Gastroesophageal sphincter (tissue), 4 donors: ENCODE measurements at regions not wholly inside any gene's neighbourhood (a gene's known extent, or its start where the extent isn't known, plus 50 kb on each side); places are given as distances from the start of the nearest gene placed in this dataset.

ENCODE experiments used
- ATAC-seq: fragments of 150-250 bp; one replicate; pipeline ENCODE4 v1.9.1; 2016; ENCODE audit warnings: mild to moderate bottlenecking, moderate library complexity
- H3K27ac ChIP-seq, 4 donors: fragments of 200-600 bp; sonication (generic) in 3 of 4; 1 replicate in 3 of 4; 2 replicates in 1 of 4; pipeline ENCODE4 v1.5.1; 2016 to 2019
- H3K27me3 ChIP-seq: fragments of 200-600 bp; sonication (generic); one replicate; pipeline ENCODE4 v1.5.1; 2019
- H3K36me3 ChIP-seq, 2 donors: fragments of 200-600 bp; sonication (generic); one replicate each; pipeline ENCODE4 v1.5.1; 2019; ENCODE audit warnings: control low read depth in 1 of 2
- H3K4me1 ChIP-seq, 3 donors: fragments of 200-600 bp; sonication (generic); 1 replicate in 2 of 3; 2 replicates in 1 of 3; pipeline ENCODE4 v1.5.1; 2016 to 2019; ENCODE audit warnings: control low read depth in 2 of 3
- H3K4me3 ChIP-seq, 2 donors: fragments of 200-600 bp; sonication (generic); one replicate each; pipeline ENCODE4 v1.5.1; 2019; ENCODE audit warnings: mild to moderate bottlenecking in 1 of 2, moderate library complexity in 1 of 2
- H3K9me3 ChIP-seq, 3 donors: fragments of 200-600 bp; sonication (generic); one replicate each; pipeline ENCODE4 v1.5.1; 2017 to 2019; ENCODE audit warnings: control low read depth in 2 of 3
- CTCF ChIP-seq, 4 experiments: fragments of 200-600 bp in 2 of 4; fragments of 450-650 bp in 2 of 4; sonication (generic) in 1 of 4; IDR thresholded peaks; one replicate each; pipeline ENCODE4 v1.5.1; 2017 to 2019; ENCODE audit warnings: antibody characterized with exemption in 4 of 4, mild to moderate bottlenecking in 2 of 4, moderate library complexity in 2 of 4
- EP300 ChIP-seq: sonication (generic); formaldehyde crosslinking; IDR thresholded peaks from one replicate; pipeline ENCODE4 v1.6.1; 2017; ENCODE audit warnings: antibody characterized with exemption, mild to moderate bottlenecking
- POLR2A ChIP-seq, 2 donors: fragments of 450-650 bp; IDR thresholded peaks; one replicate each; pipeline ENCODE4 v1.6.1; 2017; ENCODE audit warnings: antibody characterized with exemption in 2 of 2, mild to moderate bottlenecking in 2 of 2, moderate library complexity in 1 of 2
- POLR2AphosphoS5 ChIP-seq: sonication (generic); formaldehyde crosslinking; IDR thresholded peaks from one replicate; pipeline ENCODE4 v1.6.1; 2017; ENCODE audit warnings: antibody characterized with exemption
- WGBS, 2 donors: methylation state at CpG; one replicate each; pipeline ENCODE4 v1.1.5; 2018; ENCODE audit warnings: low coverage in 1 of 2; 5-methylcytosine and 5-hydroxymethylcytosine counted together

GRCh38 chr20:57009355-57009754 lies 257.1 kb downstream of the BMP7 start:
- TF ChIP-seq CTCF (IDR thresholded peaks at IDR 0.05) = no peak
- no peak for TF ChIP-seq EP300
- no peak for TF ChIP-seq POLR2A (IDR thresholded peaks at IDR 0.05)
- TF ChIP-seq POLR2AphosphoS5 = no peak
- H3K4me3 ChIP-seq = no peak overlapping the region
- H3K27me3 ChIP-seq = peaks cover 14% of the 10 kb centered on the region
- H3K36me3 ChIP-seq = no peaks in the 10 kb centered on the region
- H3K9me3 ChIP-seq = no peaks in the 10 kb centered on the region
- WGBS, 2 donors = 80 to 86% methylated on average over 1 to 3 of the region's 3 CpGs
- peaks cover 0 to 18% (median 0%) of the 10 kb centered on the region in 3 donors for H3K4me1 ChIP-seq
- no peak overlapping the region for H3K27ac ChIP-seq
- no peak for ATAC-seq

GRCh38 chr20:57009775-57010174 lies 256.7 kb downstream of the BMP7 start:
- peaks cover 12% of the 10 kb centered on the region for H3K27me3 ChIP-seq
- no peak overlapping the region for H3K4me3 ChIP-seq
- H3K9me3 ChIP-seq = no peaks in the 10 kb centered on the region
- H3K4me1 ChIP-seq = peaks cover 0 to 18% (median 0%) of the 10 kb centered on the region in 3 donors
- H3K27ac ChIP-seq = no peak overlapping the region
- ATAC-seq = no peak
- TF ChIP-seq EP300 (no peak), POLR2A (IDR thresholded peaks at IDR 0.05) (no peak), CTCF (IDR thresholded peaks at IDR 0.05) (no peak), POLR2AphosphoS5 (no peak)
- 58 to 100% methylated on average over 1 to 2 of the region's 7 CpGs for WGBS, 2 donors
- no peaks in the 10 kb centered on the region for H3K36me3 ChIP-seq

- no peaks in the 10 kb centered on the region for H3K36me3 ChIP-seq
- H3K4me1 ChIP-seq = peaks cover 0 to 18% (median 0%) of the 10 kb centered on the region in 3 donors
- H3K27me3 ChIP-seq = peaks cover 12% of the 10 kb centered on the region
- no peaks in the 10 kb centered on the region for H3K9me3 ChIP-seq
- 88 to 95% methylated on average over 4 to 6 of the region's 6 CpGs for WGBS, 2 donors
- H3K4me3 ChIP-seq = no peak overlapping the region
- no peak for ATAC-seq
- no peak for TF ChIP-seq EP300
- no peak for TF ChIP-seq POLR2AphosphoS5
- TF ChIP-seq CTCF (IDR thresholded peaks at IDR 0.05) = no peak
- TF ChIP-seq POLR2A (IDR thresholded peaks at IDR 0.05) = no peak
- no peak overlapping the region for H3K27ac ChIP-seq
These were observed 253.8 kb downstream of the BMP7 start for GRCh38 chr20:57012691-57013090.

- WGBS, 2 donors = 14 to 65% methylated on average over 1 of the region's 1 CpG
- H3K27ac ChIP-seq = no peak overlapping the region
- H3K4me3 ChIP-seq = no peak overlapping the region
- H3K4me1 ChIP-seq = peaks cover 0 to 16% (median 0%) of the 10 kb centered on the region in 3 donors
- no peaks in the 10 kb centered on the region for H3K9me3 ChIP-seq
- H3K27me3 ChIP-seq = peaks cover 12% of the 10 kb centered on the region
- no peak for ATAC-seq
- H3K36me3 ChIP-seq = no peaks in the 10 kb centered on the region
- TF ChIP-seq CTCF (IDR thresholded peaks at IDR 0.05) = no peak
These were observed 253.2 kb downstream of the BMP7 start for GRCh38 chr20:57013217-57013616.

- H3K4me3 ChIP-seq = no peak overlapping the region
- TF ChIP-seq POLR2A (IDR thresholded peaks at IDR 0.05) (no peak), POLR2AphosphoS5 (no peak), CTCF (IDR thresholded peaks at IDR 0.05) (no peak), EP300 (no peak)
- H3K27ac ChIP-seq = no peak overlapping the region
- ATAC-seq = no peak
- H3K4me1 ChIP-seq = peaks cover 0 to 10% (median 0%) of the 10 kb centered on the region in 3 donors
- 3% methylated on average over 14 of the region's 19 CpGs; no CpG with 5 or more reads in 1 of the 2 donors for WGBS, 2 donors
- peaks cover 12% of the 10 kb centered on the region for H3K27me3 ChIP-seq
- no peaks in the 10 kb centered on the region for H3K36me3 ChIP-seq
- no peaks in the 10 kb centered on the region for H3K9me3 ChIP-seq
These were observed 252.7 kb downstream of the BMP7 start for GRCh38 chr20:57013741-57014140.
